Skeletal muscle satellite cell (primary cell): ENCODE measurements at regions not wholly inside any gene's neighbourhood (a gene's known extent, or its start where the extent isn't known, plus 50 kb on each side); places are given as distances from the start of the nearest gene placed in this dataset.

ENCODE experiments used
- H3K27me3 ChIP-seq: 2 replicates; pipeline ENCODE4 v1.7.0; 2013; ENCODE audit warnings: low read length; ENCODE audit not compliant: control insufficient read depth, insufficient read depth
- H3K36me3 ChIP-seq: 2 replicates; pipeline ENCODE4 v1.7.0; 2013; ENCODE audit warnings: mild to moderate bottlenecking, control low read depth, low read length; ENCODE audit not compliant: insufficient read depth
- H3K4me1 ChIP-seq: 2 replicates; pipeline ENCODE4 v1.7.0; 2013; ENCODE audit warnings: low read length; ENCODE audit not compliant: control insufficient read depth, insufficient read depth
- H3K4me2 ChIP-seq: 2 replicates; pipeline ENCODE4 v1.7.0; 2013; ENCODE audit warnings: mild to moderate bottlenecking, low read length
- H3K4me3 ChIP-seq: 2 replicates; pipeline ENCODE4 v1.7.0; 2013; ENCODE audit warnings: low read length
- H3K9ac ChIP-seq: 2 replicates; pipeline ENCODE4 v1.7.0; 2013; ENCODE audit warnings: mild to moderate bottlenecking, low read depth, low read length, moderate library complexity
- H3K9me3 ChIP-seq: replicated peaks from 2 replicates; pipeline ENCODE4 v1.7.0; 2013; ENCODE audit warnings: mild to moderate bottlenecking, control low read depth, low read length

DNA sequence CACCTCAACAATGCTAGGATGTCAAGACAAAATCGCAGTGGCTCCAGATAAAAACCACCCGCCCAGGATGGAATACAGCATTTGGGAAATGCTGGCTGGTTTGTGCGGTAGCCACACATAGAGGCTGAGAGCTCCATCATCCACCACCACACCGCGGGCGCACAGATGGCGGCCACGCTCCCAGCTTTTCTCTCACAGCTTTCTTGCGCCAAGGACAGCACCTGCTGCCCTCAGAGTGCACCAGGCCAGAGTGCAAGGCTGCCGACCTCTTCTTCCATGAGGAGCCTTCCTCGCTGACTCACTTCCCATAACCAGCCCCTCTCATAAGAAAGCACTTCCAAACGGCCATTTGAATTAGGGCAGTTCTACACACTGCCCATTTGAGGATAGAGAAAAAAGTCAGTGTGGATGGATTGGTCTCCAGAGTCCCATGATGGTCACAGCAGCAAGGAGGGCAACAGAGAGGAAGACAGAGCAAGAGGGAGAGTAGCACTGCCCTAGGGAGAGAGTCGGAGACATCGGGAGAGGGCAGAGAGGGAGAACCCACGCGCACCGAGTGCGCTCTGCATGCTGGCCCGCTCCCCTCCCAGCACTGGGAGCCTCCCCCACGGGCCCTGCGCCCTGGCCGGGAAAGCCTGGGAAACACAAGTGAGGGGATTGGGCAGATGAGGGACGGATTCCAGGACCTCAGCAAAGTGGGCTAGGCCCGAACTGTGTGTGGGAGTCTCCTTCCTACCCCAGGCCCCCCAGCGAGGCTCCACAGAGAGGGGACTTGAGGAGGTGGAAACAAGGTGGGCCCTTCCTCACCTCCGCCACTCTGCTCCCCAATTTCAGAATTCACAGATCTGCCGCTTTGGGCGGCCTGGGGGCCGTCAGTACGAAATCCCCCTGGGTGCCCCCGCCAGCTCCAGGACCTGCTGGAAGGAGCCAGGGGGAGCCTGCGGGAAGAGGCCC is 156.9 kb downstream of the USP12 start:
- H3K9ac ChIP-seq = no peak overlapping the region
- peaks cover 4% of the 10 kb centered on the region for H3K4me1 ChIP-seq
- H3K36me3 ChIP-seq = no peaks in the 10 kb centered on the region
- H3K9me3 ChIP-seq = no peaks in the 10 kb centered on the region
- no peak overlapping the region for H3K4me3 ChIP-seq
- H3K27me3 ChIP-seq = peaks cover 20% of the 10 kb centered on the region
- H3K4me2 ChIP-seq = no peak overlapping the region

DNA sequence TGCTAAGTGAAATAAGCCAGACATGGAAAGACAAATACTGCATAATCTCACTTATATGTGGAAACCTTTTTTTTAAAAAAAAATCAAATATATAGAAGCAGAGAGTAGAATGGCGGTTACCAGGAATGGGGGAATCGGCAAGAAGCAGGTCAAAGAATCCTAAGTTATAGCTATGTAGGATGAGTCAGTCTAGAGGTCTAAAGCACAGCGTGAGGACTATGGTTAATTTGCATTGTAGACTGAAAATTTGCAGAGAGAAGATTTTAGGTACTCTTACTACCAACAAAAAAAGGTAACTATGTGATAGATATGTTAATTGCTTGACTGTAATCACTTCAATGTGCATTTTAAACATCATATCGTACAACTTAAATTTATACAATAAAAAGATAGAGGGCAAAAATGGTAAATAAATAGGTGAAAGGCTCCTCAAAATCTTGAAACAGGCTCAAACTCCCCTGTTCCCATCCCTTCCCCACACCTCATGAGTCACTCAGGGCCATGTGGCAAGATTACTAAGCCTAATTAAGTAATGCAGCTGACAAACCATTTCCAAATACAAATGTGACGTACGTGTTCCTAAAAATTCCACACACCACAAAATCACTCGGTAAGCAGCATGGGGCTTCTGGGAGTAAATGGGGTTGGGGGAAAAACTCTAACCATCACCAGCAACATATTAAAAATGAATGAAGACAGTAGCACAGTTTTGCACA is 159.0 kb downstream of the USP12 start:
- no peak overlapping the region for H3K9ac ChIP-seq
- no peak overlapping the region for H3K4me2 ChIP-seq
- H3K4me3 ChIP-seq = no peak overlapping the region
- H3K27me3 ChIP-seq = peaks cover 24% of the 10 kb centered on the region
- H3K36me3 ChIP-seq = no peaks in the 10 kb centered on the region
- H3K4me1 ChIP-seq = peaks cover 4% of the 10 kb centered on the region
- no peaks in the 10 kb centered on the region for H3K9me3 ChIP-seq

DNA sequence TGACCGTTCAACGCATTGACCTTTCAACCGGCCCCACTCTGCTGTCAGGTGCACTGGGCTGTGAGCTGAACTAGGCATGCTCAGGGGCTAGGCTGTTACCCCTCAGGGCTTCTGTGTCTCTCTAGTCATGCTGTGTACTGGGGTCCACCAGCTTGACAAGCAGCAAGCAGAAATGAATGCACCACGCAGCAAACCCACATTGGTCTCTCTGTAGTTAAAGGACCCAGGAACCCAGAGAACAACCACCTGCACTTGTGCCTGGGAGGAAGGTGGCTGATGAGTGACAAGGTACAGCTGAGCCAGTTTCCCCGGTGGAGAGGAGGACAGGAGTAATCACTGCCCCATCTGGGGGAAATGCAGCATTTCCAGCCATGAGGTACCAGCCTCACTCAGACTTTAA is 159.9 kb downstream of the USP12 start:
- Histone ChIP-seq H3K4me2 (no peak overlapping the region), H3K9me3 (no peaks in the 10 kb centered on the region), H3K27me3 (peaks cover 25% of the 10 kb centered on the region), H3K9ac (no peak overlapping the region), H3K4me3 (no peak overlapping the region), H3K4me1 (peaks cover 10% of the 10 kb centered on the region), H3K36me3 (no peaks in the 10 kb centered on the region)

DNA sequence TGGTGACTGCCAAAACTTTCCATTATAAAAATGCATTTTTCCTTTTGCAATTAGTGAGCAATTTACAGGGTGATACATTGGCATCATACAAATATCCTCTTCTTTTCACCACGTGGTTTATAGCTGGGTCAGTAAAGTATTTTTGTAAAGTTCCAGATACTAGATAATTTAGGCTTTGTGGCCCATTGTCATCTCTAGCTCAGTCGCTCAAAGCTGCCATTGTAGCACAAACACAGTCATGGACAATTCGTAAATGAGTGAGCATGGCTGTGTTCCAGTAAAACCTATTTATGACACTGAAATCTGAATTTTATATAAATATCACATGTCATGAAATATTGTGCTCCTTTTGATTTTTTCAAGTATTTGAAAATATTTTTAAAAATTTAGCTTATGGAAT is 162.9 kb downstream of the USP12 start:
- H3K4me1 ChIP-seq = peaks cover 21% of the 10 kb centered on the region
- no peak overlapping the region for H3K4me2 ChIP-seq
- H3K36me3 ChIP-seq = no peaks in the 10 kb centered on the region
- no peak overlapping the region for H3K4me3 ChIP-seq
- no peaks in the 10 kb centered on the region for H3K9me3 ChIP-seq
- peaks cover 54% of the 10 kb centered on the region for H3K27me3 ChIP-seq
- H3K9ac ChIP-seq = no peak overlapping the region

DNA sequence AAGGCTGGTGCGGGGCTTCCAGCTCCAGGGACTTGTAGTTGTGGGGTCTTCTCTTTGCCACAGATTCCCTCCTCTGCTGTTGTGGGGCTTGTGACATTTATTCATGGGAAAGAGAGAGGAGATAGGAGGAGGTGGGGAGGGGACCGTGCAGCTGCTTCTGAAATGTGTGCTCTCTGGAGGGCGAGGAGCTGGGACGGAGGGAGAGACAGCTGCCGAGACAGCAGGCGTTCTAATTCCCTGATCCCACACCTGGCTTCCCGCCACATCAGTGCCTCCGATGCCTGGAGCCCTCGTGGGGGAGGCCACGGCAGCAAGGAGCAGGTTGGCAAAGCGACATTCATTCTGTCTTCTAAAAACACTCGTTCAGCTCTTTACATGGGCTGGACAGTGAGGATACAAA is 164.4 kb downstream of the USP12 start:
- peak overlapping the region; percentile 82 for H3K4me2 ChIP-seq
- no peak overlapping the region for H3K4me3 ChIP-seq
- no peaks in the 10 kb centered on the region for H3K36me3 ChIP-seq
- H3K9me3 ChIP-seq = no peaks in the 10 kb centered on the region
- no peak overlapping the region for H3K9ac ChIP-seq
- peaks cover 68% of the 10 kb centered on the region for H3K27me3 ChIP-seq
- peaks cover 17% of the 10 kb centered on the region for H3K4me1 ChIP-seq

DNA sequence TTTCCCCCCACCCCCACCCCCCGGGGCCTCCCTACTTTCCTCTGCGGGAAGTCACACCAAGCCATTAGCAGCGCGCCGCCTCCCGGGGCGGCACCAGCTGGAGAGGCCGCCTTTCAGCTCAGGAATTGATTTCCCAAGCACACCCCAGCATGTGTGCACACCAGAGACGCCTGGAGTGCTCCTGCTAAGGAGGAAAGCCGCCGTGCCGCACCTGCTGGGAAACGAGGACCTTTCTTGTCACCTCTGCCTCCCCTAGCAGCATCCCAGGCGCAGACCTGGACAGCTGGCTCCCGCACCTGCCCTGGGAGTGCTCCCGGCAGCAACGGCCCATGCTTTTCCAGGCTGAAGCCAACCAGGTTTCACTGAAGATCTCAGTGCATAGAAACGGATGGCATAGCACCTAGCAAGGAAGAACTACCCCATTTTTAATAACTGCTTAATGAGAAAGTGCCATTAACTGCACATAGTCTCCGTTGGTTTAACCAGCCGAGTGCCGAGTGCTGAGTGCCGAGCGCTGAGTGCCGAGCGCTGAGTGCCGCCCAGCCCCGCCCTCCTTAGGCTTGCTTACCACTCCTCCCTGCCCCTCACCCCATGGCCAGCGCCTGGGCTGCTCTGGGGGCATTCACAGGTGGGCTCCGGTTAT is 165.0 kb downstream of the USP12 start:
- peaks cover 70% of the 10 kb centered on the region for H3K27me3 ChIP-seq
- peak overlapping the region; percentile 58 for H3K4me3 ChIP-seq
- peaks cover 17% of the 10 kb centered on the region for H3K4me1 ChIP-seq
- H3K36me3 ChIP-seq = no peaks in the 10 kb centered on the region
- peak overlapping the region; percentile 82 for H3K4me2 ChIP-seq
- no peaks in the 10 kb centered on the region for H3K9me3 ChIP-seq
- no peak overlapping the region for H3K9ac ChIP-seq

DNA sequence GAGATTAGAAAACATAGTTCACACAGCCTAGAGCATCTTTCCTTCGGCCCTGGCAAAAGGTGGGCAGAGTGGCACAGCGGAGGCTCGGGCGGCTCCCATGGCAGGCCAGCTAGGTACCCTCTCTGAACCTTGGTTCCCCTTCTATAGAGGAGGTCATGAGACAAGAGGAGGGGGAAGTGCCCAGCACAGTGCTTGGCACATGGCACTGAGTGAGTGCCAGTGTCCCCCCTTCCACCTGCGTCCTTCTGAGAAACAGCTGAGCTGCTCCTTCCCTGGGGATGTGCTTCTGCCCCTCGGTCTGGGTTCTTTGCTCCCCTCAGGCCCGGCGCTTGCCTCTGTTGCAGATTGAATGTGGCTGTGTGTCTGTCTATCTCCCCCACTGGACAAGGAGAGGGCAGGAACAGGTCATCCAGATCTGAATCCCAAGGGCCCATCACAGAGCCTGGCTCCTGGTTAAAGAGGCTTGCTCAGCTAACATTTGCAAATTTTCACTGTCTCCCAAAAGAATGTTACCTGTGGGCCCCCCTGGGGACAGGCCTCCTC is 165.6 kb downstream of the USP12 start:
- no peaks in the 10 kb centered on the region for H3K36me3 ChIP-seq
- H3K4me1 ChIP-seq = peaks cover 17% of the 10 kb centered on the region
- H3K4me2 ChIP-seq = no peak overlapping the region
- no peak overlapping the region for H3K9ac ChIP-seq
- no peaks in the 10 kb centered on the region for H3K9me3 ChIP-seq
- peaks cover 70% of the 10 kb centered on the region for H3K27me3 ChIP-seq
- no peak overlapping the region for H3K4me3 ChIP-seq

DNA sequence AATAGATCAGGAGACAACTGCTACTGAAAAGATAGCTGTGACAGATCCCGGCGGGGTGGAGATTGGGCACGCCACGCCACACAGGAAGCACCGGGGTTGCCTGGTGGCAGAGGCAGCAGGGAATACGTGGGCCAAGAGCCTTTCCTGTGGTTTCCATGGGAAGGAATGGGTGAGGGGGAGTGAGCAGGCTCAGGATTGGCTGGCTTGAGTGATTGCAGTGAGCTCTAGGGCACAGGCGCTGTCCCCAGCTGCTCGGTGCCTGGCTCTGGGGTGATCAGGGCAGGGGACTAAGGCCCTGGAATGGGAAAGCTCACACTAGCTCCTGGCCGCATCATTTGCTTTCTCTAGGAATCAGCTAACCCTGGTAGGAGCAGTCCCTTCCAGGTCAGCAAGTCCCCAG is 166.1 kb downstream of the USP12 start:
- Histone ChIP-seq H3K36me3 (no peaks in the 10 kb centered on the region), H3K27me3 (peaks cover 75% of the 10 kb centered on the region), H3K4me3 (no peak overlapping the region), H3K4me2 (no peak overlapping the region), H3K9ac (no peak overlapping the region), H3K9me3 (no peaks in the 10 kb centered on the region), H3K4me1 (peaks cover 17% of the 10 kb centered on the region)

DNA sequence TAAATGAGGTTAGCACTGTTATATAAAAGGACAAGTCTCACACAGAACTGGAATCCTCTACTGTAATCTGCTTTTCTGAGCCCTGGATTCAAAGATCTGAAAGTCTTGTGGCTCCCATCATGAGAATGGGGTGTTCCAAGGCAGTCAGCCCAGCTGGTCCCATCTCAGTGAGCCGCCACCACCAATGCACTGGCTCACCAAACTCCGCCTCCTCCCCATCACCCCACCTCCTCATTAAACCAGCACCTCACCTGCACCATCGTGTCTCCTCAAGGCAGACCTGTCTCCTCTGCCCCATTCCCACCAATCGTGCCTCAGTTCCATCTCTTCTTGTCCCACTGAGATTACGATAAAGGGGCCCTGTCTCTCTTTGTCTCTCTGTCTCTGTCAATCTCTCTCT is 166.7 kb downstream of the USP12 start:
- Histone ChIP-seq H3K27me3 (peaks cover 81% of the 10 kb centered on the region), H3K36me3 (no peaks in the 10 kb centered on the region)

DNA sequence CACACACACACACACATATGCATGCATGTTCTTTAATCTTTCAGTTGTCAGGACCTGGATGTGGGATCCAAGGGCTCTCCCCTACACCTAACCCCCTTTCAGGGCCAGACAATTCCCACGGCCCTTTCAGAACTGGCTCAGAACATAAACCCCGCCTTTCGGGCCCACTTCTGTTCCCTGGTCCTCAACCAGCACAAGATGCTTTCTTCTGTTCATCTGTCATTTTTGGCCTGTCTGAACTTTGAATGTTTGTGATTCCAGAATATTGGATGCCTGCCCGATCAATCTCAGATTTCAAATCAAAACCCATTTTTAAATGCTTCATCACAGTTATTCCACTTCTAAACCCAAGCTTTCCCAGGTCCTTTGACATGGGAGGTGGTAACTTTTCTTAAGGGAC is 167.3 kb downstream of the USP12 start:
- Histone ChIP-seq H3K27me3 (peaks cover 86% of the 10 kb centered on the region), H3K36me3 (no peaks in the 10 kb centered on the region), H3K9ac (no peak overlapping the region), H3K4me2 (no peak overlapping the region), H3K9me3 (no peaks in the 10 kb centered on the region), H3K4me3 (no peak overlapping the region), H3K4me1 (peaks cover 17% of the 10 kb centered on the region)

More for the DNA sequence above, 166.7 kb downstream of the USP12 start:
- Histone ChIP-seq H3K9ac (no peak overlapping the region), H3K4me2 (no peak overlapping the region), H3K9me3 (no peaks in the 10 kb centered on the region), H3K4me3 (no peak overlapping the region), H3K4me1 (peaks cover 17% of the 10 kb centered on the region)

DNA sequence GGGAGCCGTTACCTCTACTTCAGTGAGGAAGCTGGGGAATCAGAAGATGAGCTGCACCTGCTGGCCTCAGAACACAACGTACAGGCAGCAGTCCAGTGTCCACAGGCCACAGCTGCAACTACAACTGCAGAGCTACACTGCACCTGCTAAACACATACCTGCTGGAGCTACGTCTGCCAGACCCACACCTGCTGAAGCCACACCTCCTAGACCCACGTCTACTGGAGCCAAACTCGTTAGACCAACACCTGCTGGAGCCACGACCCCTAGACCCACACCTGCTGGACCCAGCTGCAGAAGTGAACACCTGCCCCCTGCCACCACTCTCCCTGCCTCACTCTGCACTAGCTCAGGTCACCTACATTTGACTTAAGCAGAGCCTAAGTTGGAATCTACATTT is 169.9 kb downstream of the USP12 start:
- no peak overlapping the region for H3K9ac ChIP-seq
- peaks cover 11% of the 10 kb centered on the region for H3K4me1 ChIP-seq
- H3K4me2 ChIP-seq = no peak overlapping the region
- no peaks in the 10 kb centered on the region for H3K9me3 ChIP-seq
- H3K27me3 ChIP-seq = peaks cover 85% of the 10 kb centered on the region
- H3K4me3 ChIP-seq = no peak overlapping the region
- H3K36me3 ChIP-seq = no peaks in the 10 kb centered on the region
